Neural cell (in vitro differentiated cells): ENCODE measurements at regions not wholly inside any gene's neighbourhood (a gene's known extent, or its start where the extent isn't known, plus 50 kb on each side); places are given as distances from the start of the nearest gene placed in this dataset.

Experiments
- H2AFZ ChIP-seq: fragments of 200-600, 300-800 bp; sonication (generic), shearing (Covaris generic); 2 replicates; pipeline ENCODE4 v1.6.0; 2014; ENCODE audit warnings: low read depth, mild to moderate bottlenecking, antibody characterized with exemption, low read length, moderate library complexity
- H3F3A ChIP-seq: fragments of 200-600 bp; shearing (Covaris generic); 2 replicates; pipeline ENCODE4 v1.6.1; 2016; ENCODE audit warnings: mild to moderate bottlenecking, moderate library complexity, mixed read lengths, antibody characterized with exemption, low read length; ENCODE audit not compliant: insufficient read depth, poor library complexity, severe bottlenecking
- H3K27ac ChIP-seq: fragments of 200-600, 300-800 bp; sonication (generic), shearing (Covaris generic); 2 replicates; pipeline ENCODE4 v1.5.1; 2014; ENCODE audit warnings: mild to moderate bottlenecking, low read length, moderate library complexity
- H3K27me3 ChIP-seq: fragments of 300-800, 200-600 bp; sonication (generic), shearing (Covaris generic); 2 replicates; pipeline ENCODE4 v1.6.0; 2014; ENCODE audit warnings: mild to moderate bottlenecking, low read depth, low read length, moderate library complexity; ENCODE audit not compliant: insufficient read depth
- H3K36me3 ChIP-seq: fragments of 300-800, 200-600 bp; sonication (generic), shearing (Covaris generic); 2 replicates; pipeline ENCODE4 v1.5.1; 2014; ENCODE audit warnings: mild to moderate bottlenecking, antibody characterized with exemption, low read length, moderate library complexity; ENCODE audit not compliant: insufficient read depth
- H3K4me2 ChIP-seq: fragments of 300-800, 200-600 bp; sonication (generic), shearing (Covaris generic); 2 replicates; pipeline ENCODE4 v1.6.0; 2014; ENCODE audit warnings: mild to moderate bottlenecking, low read length
- H3K4me3 ChIP-seq: fragments of 300-800, 200-600 bp; sonication (generic), shearing (Covaris generic); 2 replicates; pipeline ENCODE4 v1.5.1; 2014; ENCODE audit warnings: mild to moderate bottlenecking, low read length, moderate library complexity
- H3K79me2 ChIP-seq: fragments of 200-600 bp; shearing (Covaris generic); replicated peaks from 2 replicates; pipeline ENCODE4 v1.6.0; 2014; ENCODE audit warnings: mild to moderate bottlenecking, low read length, moderate library complexity; ENCODE audit not compliant: insufficient read depth
- H3K9ac ChIP-seq: fragments of 300-800, 200-600 bp; sonication (generic), shearing (Covaris generic); 2 replicates; pipeline ENCODE4 v1.6.1; 2016; ENCODE audit warnings: mild to moderate bottlenecking, low read length, mixed read lengths
- H3K9me2 ChIP-seq: fragments of 200-600 bp; shearing (Covaris generic); 2 replicates; pipeline ENCODE4 v1.6.1; 2016; ENCODE audit warnings: mild to moderate bottlenecking, low read length, mixed read lengths; ENCODE audit not compliant: insufficient read depth
- H3K9me3 ChIP-seq: fragments of 200-600, 300-800 bp; sonication (generic), shearing (Covaris generic); 2 replicates; pipeline ENCODE4 v1.6.1; 2016; ENCODE audit warnings: mild to moderate bottlenecking, mixed run types, low read length, moderate library complexity, mixed read lengths
- H4K20me1 ChIP-seq: fragments of 200-600 bp; shearing (Covaris generic); 2 replicates; pipeline ENCODE4 v1.6.1; 2016; ENCODE audit warnings: mild to moderate bottlenecking, mixed run types; ENCODE audit not compliant: insufficient read depth
- EP300 ChIP-seq: fragments of 450-650 bp; conservative IDR thresholded peaks from 2 replicates; pipeline ENCODE4 v1.6.1; 2014; ENCODE audit warnings: antibody characterized with exemption, mild to moderate bottlenecking, moderate library complexity; ENCODE audit not compliant: poor library complexity, severe bottlenecking
- EZH2 ChIP-seq: fragments of 200-600, 300-800 bp; shearing (Covaris generic), sonication (generic); IDR thresholded peaks from 2 replicates; pipeline ENCODE4 v1.6.1; 2014; ENCODE audit warnings: antibody characterized with exemption, low read length, borderline replicate concordance, mild to moderate bottlenecking; ENCODE audit not compliant: insufficient read depth, poor library complexity, severe bottlenecking
- MXI1 ChIP-seq: fragments of 450-650 bp; conservative IDR thresholded peaks from 2 replicates; pipeline ENCODE4 v1.6.1; 2014; ENCODE audit warnings: antibody characterized with exemption, mild to moderate bottlenecking; ENCODE audit not compliant: poor library complexity, severe bottlenecking
- POLR2AphosphoS5 ChIP-seq: IDR thresholded peaks from 2 replicates; pipeline ENCODE4 v1.6.1; 2012
- RAD21 ChIP-seq: fragments of 450-650 bp; conservative IDR thresholded peaks from 2 replicates; pipeline ENCODE4 v1.6.1; 2014; ENCODE audit warnings: antibody characterized with exemption, mild to moderate bottlenecking, moderate library complexity
- REST ChIP-seq: IDR thresholded peaks from 2 replicates; pipeline ENCODE4 v1.6.1; 2012; ENCODE audit warnings: borderline replicate concordance
- SMC3 ChIP-seq: fragments of 450-650 bp; conservative IDR thresholded peaks from 2 replicates; pipeline ENCODE4 v1.6.1; 2014; ENCODE audit warnings: antibody characterized with exemption, mild to moderate bottlenecking, moderate library complexity; ENCODE audit not compliant: poor library complexity
- TAF1 ChIP-seq: IDR thresholded peaks from 2 replicates; pipeline ENCODE4 v1.6.1; 2012; ENCODE audit warnings: low read depth
- TF ChIP-seq, protein P1 (sequence below): fragments of 450-650 bp; IDR thresholded peaks from 2 replicates; pipeline ENCODE4 v1.5.1; 2014; ENCODE audit warnings: antibody characterized with exemption, mild to moderate bottlenecking, moderate library complexity; ENCODE audit not compliant: poor library complexity, severe bottlenecking

DNA sequence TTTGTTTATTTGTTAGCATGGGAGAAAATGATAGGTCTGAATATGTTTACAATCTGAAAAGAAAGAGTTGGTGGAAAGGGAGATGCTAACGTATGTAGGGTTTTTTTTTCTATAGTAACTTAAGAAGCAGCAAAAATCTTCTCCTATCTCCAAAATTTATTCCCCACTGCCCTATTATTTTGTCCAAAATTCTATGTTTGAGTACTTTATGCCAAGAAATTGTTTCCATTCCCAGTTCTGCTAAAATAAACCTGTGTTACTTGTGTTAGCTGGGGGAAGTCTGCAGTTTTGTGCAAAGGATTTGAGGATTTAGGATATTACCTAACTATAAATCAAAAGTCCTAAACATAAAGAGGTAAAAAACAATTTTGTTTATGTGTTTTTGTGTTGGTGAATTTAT is 2770.4 kb upstream of the PCDH20 start:
- Histone ChIP-seq H2AFZ (no peak overlapping the region), H3K9me3 (no peaks in the 10 kb centered on the region), H3K27me3 (no peaks in the 10 kb centered on the region), H3K36me3 (no peaks in the 10 kb centered on the region), H4K20me1 (no peaks in the 10 kb centered on the region), H3F3A (no peaks in the 10 kb centered on the region), H3K9ac (no peak overlapping the region), H3K9me2 (no peaks in the 10 kb centered on the region), H3K4me2 (no peak overlapping the region), H3K79me2 (no peaks in the 10 kb centered on the region), H3K27ac (no peak overlapping the region), H3K4me3 (no peak overlapping the region)
- TF ChIP-seq, protein P1, sequence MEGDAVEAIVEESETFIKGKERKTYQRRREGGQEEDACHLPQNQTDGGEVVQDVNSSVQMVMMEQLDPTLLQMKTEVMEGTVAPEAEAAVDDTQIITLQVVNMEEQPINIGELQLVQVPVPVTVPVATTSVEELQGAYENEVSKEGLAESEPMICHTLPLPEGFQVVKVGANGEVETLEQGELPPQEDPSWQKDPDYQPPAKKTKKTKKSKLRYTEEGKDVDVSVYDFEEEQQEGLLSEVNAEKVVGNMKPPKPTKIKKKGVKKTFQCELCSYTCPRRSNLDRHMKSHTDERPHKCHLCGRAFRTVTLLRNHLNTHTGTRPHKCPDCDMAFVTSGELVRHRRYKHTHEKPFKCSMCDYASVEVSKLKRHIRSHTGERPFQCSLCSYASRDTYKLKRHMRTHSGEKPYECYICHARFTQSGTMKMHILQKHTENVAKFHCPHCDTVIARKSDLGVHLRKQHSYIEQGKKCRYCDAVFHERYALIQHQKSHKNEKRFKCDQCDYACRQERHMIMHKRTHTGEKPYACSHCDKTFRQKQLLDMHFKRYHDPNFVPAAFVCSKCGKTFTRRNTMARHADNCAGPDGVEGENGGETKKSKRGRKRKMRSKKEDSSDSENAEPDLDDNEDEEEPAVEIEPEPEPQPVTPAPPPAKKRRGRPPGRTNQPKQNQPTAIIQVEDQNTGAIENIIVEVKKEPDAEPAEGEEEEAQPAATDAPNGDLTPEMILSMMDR: no peak
- no peak for TF ChIP-seq POLR2AphosphoS5
- TF ChIP-seq SMC3: no peak
- no peak for TF ChIP-seq EZH2
- no peak for TF ChIP-seq REST
- no peak for TF ChIP-seq RAD21
- TF ChIP-seq TAF1: no peak
- no peak for TF ChIP-seq EP300
- TF ChIP-seq MXI1: no peak

DNA sequence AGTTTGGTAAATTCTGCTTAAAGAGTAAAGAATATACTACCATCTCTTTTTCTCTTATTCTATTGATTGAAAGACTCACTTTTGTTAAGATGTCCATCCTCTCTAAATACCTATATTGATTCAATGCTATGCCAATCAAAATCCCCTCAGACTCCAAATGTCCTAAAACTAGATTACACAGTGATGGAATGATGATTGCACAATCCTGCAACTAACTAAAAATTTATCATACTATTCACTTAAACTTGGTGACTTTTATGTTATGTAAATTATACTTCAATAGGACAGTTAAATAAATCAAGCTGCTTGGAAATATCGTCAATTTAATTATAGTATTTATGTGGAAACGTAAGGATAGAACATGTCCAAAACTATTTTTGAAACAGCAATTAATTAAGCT is 2765.1 kb upstream of the PCDH20 start:
- Histone ChIP-seq H2AFZ (no peak overlapping the region), H3K79me2 (no peaks in the 10 kb centered on the region), H3K27ac (no peak overlapping the region), H3K4me3 (no peak overlapping the region), H3K9me3 (no peaks in the 10 kb centered on the region), H3F3A (no peaks in the 10 kb centered on the region), H3K9me2 (no peaks in the 10 kb centered on the region), H3K27me3 (no peaks in the 10 kb centered on the region), H3K4me2 (no peak overlapping the region), H3K36me3 (no peaks in the 10 kb centered on the region), H4K20me1 (no peaks in the 10 kb centered on the region), H3K9ac (no peak overlapping the region)
- TF ChIP-seq POLR2AphosphoS5 (no peak), EP300 (no peak), REST (no peak), SMC3 (no peak), TAF1 (no peak), MXI1 (no peak), RAD21 (no peak), EZH2 (no peak)
- TF ChIP-seq, protein P1: no peak
